ENCODE measurements at regions not wholly inside any gene's neighbourhood (a gene's known extent, or its start where the extent isn't known, plus 50 kb on each side); places are given as distances from the start of the nearest gene placed in this dataset.

GRCh38 chr1:22338071-22338765 lies 113.4 kb upstream of the ZBTB40 start:
- TF ChIP-seq POLR2AphosphoS5 (IDR thresholded peaks at IDR 0.05) (no peak), EP300 (IDR thresholded peaks at IDR 0.05; ENCODE audit: low read depth) (no peak), POLR2A (IDR thresholded peaks at IDR 0.05) (no peak)
